ENCODE measurements at regions not wholly inside any gene's neighbourhood (a gene's known extent, or its start where the extent isn't known, plus 50 kb on each side); places are given as distances from the start of the nearest gene placed in this dataset.

DNA sequence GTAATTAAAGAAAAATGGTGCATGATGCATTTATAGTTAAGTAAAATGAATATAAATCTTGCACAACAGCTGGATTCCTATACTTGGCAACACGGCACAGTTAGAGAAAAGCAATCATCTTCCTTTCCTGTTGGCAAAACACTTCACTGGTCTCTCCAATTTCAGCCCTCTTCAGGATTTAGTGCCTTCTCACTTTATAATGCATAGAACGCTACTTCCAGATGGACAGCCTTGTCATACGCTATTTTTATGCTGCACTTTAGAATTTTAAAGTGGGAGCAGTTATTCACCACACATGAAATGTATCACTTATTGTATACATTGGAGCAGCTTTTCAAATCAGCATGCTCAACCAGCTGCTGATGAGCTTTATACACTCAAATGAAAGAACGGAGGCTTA, 194.4 kb upstream of the GBE1 start:
- Histone ChIP-seq H3K4me3 (ENCODE audit: control insufficient read depth in 1 of 7, extremely low read depth in 1 of 7, insufficient read depth in 4 of 7, low read depth in 2 of 7, low read length in 6 of 7) (no peak overlapping the region), H3K36me3 (ENCODE audit: control insufficient read depth in 4 of 4, insufficient read depth in 4 of 4, low read length in 3 of 4) (no peaks in the 10 kb centered on the region), H3K27ac (ENCODE audit: insufficient read depth in 1 of 2, low read depth in 1 of 2, low read length in 2 of 2, poor library complexity in 1 of 2, severe bottlenecking in 2 of 2) (no peak overlapping the region), H3K27me3 (replicated peaks in 2 of 5; ENCODE audit: control insufficient read depth in 4 of 5, insufficient read depth in 5 of 5, low read length in 4 of 5) (no peaks in the 10 kb centered on the region), H3K4me1 (ENCODE audit: control extremely low read depth in 1 of 4, control insufficient read depth in 4 of 4, insufficient read depth in 4 of 4, low read length in 3 of 4) (no peaks in the 10 kb centered on the region), H3K9me3 (ENCODE audit: control extremely low read depth in 1 of 5, control insufficient read depth in 4 of 5, insufficient read depth in 2 of 5, low read depth in 1 of 5, low read length in 4 of 5) (no peaks in the 10 kb centered on the region)
- no peak for DNase-seq
- 93% methylated on average over 3 of the region's 4 CpGs for WGBS (ENCODE audit: insufficient coverage)
- POLR2A ChIA-PET: no interaction called here
- CTCF ChIA-PET: no interaction called here

DNA sequence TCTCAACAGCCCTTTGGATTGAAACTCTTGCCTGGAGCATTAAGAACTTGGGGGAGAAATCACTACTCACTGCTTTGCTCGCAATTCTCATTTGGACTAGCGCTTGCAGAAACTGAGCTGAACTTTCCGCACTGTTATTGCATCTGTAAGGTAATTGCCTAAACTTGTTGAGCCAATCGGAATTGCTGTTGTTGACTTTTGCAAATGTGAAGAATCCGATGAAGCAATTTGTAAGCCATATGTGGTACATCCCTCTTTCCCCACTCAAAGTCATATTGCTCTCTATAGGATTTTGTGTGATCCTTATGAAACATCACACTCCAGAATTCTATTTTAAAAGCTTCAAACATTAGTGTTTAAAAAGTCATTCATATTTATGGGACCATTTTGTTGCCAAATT, 191.7 kb upstream of the GBE1 start:
- Histone ChIP-seq H3K36me3 (ENCODE audit: control insufficient read depth in 4 of 4, insufficient read depth in 4 of 4, low read length in 3 of 4) (no peaks in the 10 kb centered on the region), H3K27me3 (replicated peaks in 2 of 5; ENCODE audit: control insufficient read depth in 4 of 5, insufficient read depth in 5 of 5, low read length in 4 of 5) (no peaks in the 10 kb centered on the region), H3K4me3 (ENCODE audit: control insufficient read depth in 1 of 7, extremely low read depth in 1 of 7, insufficient read depth in 4 of 7, low read depth in 2 of 7, low read length in 6 of 7) (no peak overlapping the region), H3K4me1 (ENCODE audit: control extremely low read depth in 1 of 4, control insufficient read depth in 4 of 4, insufficient read depth in 4 of 4, low read length in 3 of 4) (no peaks in the 10 kb centered on the region), H3K27ac (ENCODE audit: insufficient read depth in 1 of 2, low read depth in 1 of 2, low read length in 2 of 2, poor library complexity in 1 of 2, severe bottlenecking in 2 of 2) (no peak overlapping the region), H3K9me3 (ENCODE audit: control extremely low read depth in 1 of 5, control insufficient read depth in 4 of 5, insufficient read depth in 2 of 5, low read depth in 1 of 5, low read length in 4 of 5) (no peaks in the 10 kb centered on the region)
- ChIA-PET POLR2A (no interaction called here), CTCF (no interaction called here)
- no peak for DNase-seq
- WGBS (ENCODE audit: insufficient coverage): 100% methylated on average over 2 of the region's 5 CpGs

DNA sequence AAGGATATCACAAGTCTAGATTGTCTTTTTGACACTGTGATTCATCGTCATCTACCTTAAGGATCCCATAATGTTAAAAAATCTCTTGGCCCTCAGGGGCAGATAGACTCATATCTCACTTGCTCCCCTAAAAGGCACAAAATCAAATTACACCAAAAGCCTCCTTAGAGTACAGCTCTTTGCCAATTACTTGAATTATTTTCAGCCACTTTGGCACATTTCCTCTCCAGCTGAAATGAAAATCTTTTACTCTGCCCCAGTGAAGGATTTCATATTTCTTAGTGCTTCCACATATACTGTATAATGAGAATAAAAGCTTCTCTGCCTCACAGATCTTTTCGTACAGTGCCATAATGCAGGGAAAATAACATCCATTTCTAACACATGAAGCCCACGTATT, 190.7 kb upstream of the GBE1 start:
- no peak for DNase-seq
- H3K4me1 ChIP-seq (ENCODE audit: control extremely low read depth in 1 of 4, control insufficient read depth in 4 of 4, insufficient read depth in 4 of 4, low read length in 3 of 4): no peaks in the 10 kb centered on the region
- no peaks in the 10 kb centered on the region for H3K27me3 ChIP-seq (replicated peaks in 2 of 5; ENCODE audit: control insufficient read depth in 4 of 5, insufficient read depth in 5 of 5, low read length in 4 of 5)
- WGBS (ENCODE audit: insufficient coverage): 100% methylated on average over 3 of the region's 3 CpGs
- no peak overlapping the region for H3K4me3 ChIP-seq (ENCODE audit: control insufficient read depth in 1 of 7, extremely low read depth in 1 of 7, insufficient read depth in 4 of 7, low read depth in 2 of 7, low read length in 6 of 7)
- ChIA-PET CTCF (interaction anchor here (1.6 kb wide), 1 partner anchor 43 kb away, joined by 3 read pairs; no protein-coding TSS in a partner anchor), POLR2A (no interaction called here)
- no peaks in the 10 kb centered on the region for H3K9me3 ChIP-seq (ENCODE audit: control extremely low read depth in 1 of 5, control insufficient read depth in 4 of 5, insufficient read depth in 2 of 5, low read depth in 1 of 5, low read length in 4 of 5)
- no peaks in the 10 kb centered on the region for H3K36me3 ChIP-seq (ENCODE audit: control insufficient read depth in 4 of 4, insufficient read depth in 4 of 4, low read length in 3 of 4)
- no peak overlapping the region for H3K27ac ChIP-seq (ENCODE audit: insufficient read depth in 1 of 2, low read depth in 1 of 2, low read length in 2 of 2, poor library complexity in 1 of 2, severe bottlenecking in 2 of 2)

DNA sequence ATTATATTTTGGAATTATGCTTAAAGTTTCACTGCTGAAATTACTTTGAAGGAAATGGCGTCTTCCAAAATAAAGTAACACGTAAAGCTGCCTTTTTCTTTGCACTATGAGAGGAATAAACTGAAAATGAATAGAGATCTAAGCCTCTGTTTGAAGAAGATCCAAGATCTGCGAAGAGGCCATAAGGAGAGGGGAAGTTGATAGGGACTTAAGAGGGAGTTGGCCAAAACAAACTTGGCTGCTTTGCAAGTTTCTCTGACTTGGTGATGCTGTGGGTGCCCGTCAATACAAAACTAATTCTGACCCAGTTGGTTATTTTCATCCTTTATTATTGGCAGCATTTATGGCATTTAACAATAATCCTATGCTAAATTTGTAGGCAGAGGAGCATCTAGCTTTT, 190.2 kb upstream of the GBE1 start:
- POLR2A ChIA-PET: no interaction called here
- Histone ChIP-seq H3K27me3 (replicated peaks in 2 of 5; ENCODE audit: control insufficient read depth in 4 of 5, insufficient read depth in 5 of 5, low read length in 4 of 5) (no peaks in the 10 kb centered on the region), H3K4me3 (ENCODE audit: control insufficient read depth in 1 of 7, extremely low read depth in 1 of 7, insufficient read depth in 4 of 7, low read depth in 2 of 7, low read length in 6 of 7) (no peak overlapping the region), H3K4me1 (ENCODE audit: control extremely low read depth in 1 of 4, control insufficient read depth in 4 of 4, insufficient read depth in 4 of 4, low read length in 3 of 4) (no peaks in the 10 kb centered on the region), H3K36me3 (ENCODE audit: control insufficient read depth in 4 of 4, insufficient read depth in 4 of 4, low read length in 3 of 4) (no peaks in the 10 kb centered on the region), H3K9me3 (ENCODE audit: control extremely low read depth in 1 of 5, control insufficient read depth in 4 of 5, insufficient read depth in 2 of 5, low read depth in 1 of 5, low read length in 4 of 5) (no peaks in the 10 kb centered on the region), H3K27ac (ENCODE audit: insufficient read depth in 1 of 2, low read depth in 1 of 2, low read length in 2 of 2, poor library complexity in 1 of 2, severe bottlenecking in 2 of 2) (no peak overlapping the region)
- CTCF ChIA-PET: interaction anchor here (1.6 kb wide), 1 partner anchor 42 kb away, joined by 3 read pairs; no protein-coding TSS in a partner anchor
- 100% methylated on average over 2 of the region's 4 CpGs for WGBS (ENCODE audit: insufficient coverage)
- no peak for DNase-seq

DNA sequence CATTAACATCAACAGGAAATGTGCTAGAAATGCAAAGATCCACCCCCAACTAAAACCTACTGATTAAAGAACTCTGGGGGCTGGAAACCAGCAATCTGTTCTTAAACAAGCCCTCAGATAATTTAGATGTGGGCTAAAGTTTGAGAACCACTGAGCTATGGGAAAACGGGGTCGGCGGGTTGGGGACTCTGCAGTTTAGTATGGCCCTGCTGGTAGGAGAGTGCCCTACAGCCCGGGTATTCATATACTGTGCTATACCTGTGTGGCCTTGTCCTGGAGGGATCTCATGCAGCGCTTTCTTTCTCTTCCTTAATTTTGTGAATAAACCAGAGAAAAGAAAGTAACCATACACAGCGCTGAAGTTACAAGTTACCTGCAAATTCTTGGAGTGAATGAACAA, 189.7 kb upstream of the GBE1 start:
- CTCF ChIA-PET: interaction anchor here (1.6 kb wide), 1 partner anchor 42 kb away, joined by 3 read pairs; no protein-coding TSS in a partner anchor
- 83% methylated on average over 4 of the region's 6 CpGs for WGBS (ENCODE audit: insufficient coverage)
- no peak overlapping the region for H3K4me3 ChIP-seq (ENCODE audit: control insufficient read depth in 1 of 7, extremely low read depth in 1 of 7, insufficient read depth in 4 of 7, low read depth in 2 of 7, low read length in 6 of 7)

DNA sequence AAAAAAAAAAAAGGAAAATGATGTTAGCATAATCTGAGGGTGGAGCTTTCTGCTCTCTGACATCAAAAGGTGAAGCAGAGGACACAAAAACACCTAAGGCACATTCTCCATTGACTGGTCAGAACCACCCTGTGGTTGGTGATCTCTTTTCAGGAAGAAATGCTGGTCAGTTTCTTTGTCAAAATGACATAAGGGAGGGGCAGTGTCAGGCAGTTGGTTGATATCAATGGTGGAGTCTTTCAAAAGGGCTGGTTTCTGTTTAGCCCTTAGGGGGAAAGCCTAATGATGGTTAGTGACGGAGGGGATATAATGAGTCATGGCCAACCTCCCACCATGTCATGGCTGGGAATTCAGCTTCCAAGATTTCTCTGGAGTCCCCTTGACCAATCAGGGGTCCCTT, 185.9 kb upstream of the GBE1 start:
- Histone ChIP-seq H3K4me1 (ENCODE audit: control extremely low read depth in 1 of 4, control insufficient read depth in 4 of 4, insufficient read depth in 4 of 4, low read length in 3 of 4) (no peaks in the 10 kb centered on the region), H3K9me3 (ENCODE audit: control extremely low read depth in 1 of 5, control insufficient read depth in 4 of 5, insufficient read depth in 2 of 5, low read depth in 1 of 5, low read length in 4 of 5) (peaks cover 0 to 13% (median 0%) of the 10 kb centered on the region in 5 experiments), H3K36me3 (ENCODE audit: control insufficient read depth in 4 of 4, insufficient read depth in 4 of 4, low read length in 3 of 4) (no peaks in the 10 kb centered on the region), H3K27me3 (replicated peaks in 2 of 5; ENCODE audit: control insufficient read depth in 4 of 5, insufficient read depth in 5 of 5, low read length in 4 of 5) (no peaks in the 10 kb centered on the region), H3K27ac (ENCODE audit: insufficient read depth in 1 of 2, low read depth in 1 of 2, low read length in 2 of 2, poor library complexity in 1 of 2, severe bottlenecking in 2 of 2) (no peak overlapping the region), H3K4me3 (ENCODE audit: control insufficient read depth in 1 of 7, extremely low read depth in 1 of 7, insufficient read depth in 4 of 7, low read depth in 2 of 7, low read length in 6 of 7) (no peak overlapping the region)
- no peak for DNase-seq
- WGBS (ENCODE audit: insufficient coverage): no CpG with 5 or more reads among the region's 1 CpG
- ChIA-PET POLR2A (no interaction called here), CTCF (no interaction called here)

More for the DNA sequence above, 189.7 kb upstream of the GBE1 start:
- H3K9me3 ChIP-seq (ENCODE audit: control extremely low read depth in 1 of 5, control insufficient read depth in 4 of 5, insufficient read depth in 2 of 5, low read depth in 1 of 5, low read length in 4 of 5): no peaks in the 10 kb centered on the region
- no peaks in the 10 kb centered on the region for H3K4me1 ChIP-seq (ENCODE audit: control extremely low read depth in 1 of 4, control insufficient read depth in 4 of 4, insufficient read depth in 4 of 4, low read length in 3 of 4)
- H3K36me3 ChIP-seq (ENCODE audit: control insufficient read depth in 4 of 4, insufficient read depth in 4 of 4, low read length in 3 of 4): no peaks in the 10 kb centered on the region
- POLR2A ChIA-PET: no interaction called here
- H3K27ac ChIP-seq (ENCODE audit: insufficient read depth in 1 of 2, low read depth in 1 of 2, low read length in 2 of 2, poor library complexity in 1 of 2, severe bottlenecking in 2 of 2): no peak overlapping the region
- DNase-seq: no peak
- no peaks in the 10 kb centered on the region for H3K27me3 ChIP-seq (replicated peaks in 2 of 5; ENCODE audit: control insufficient read depth in 4 of 5, insufficient read depth in 5 of 5, low read length in 4 of 5)

DNA sequence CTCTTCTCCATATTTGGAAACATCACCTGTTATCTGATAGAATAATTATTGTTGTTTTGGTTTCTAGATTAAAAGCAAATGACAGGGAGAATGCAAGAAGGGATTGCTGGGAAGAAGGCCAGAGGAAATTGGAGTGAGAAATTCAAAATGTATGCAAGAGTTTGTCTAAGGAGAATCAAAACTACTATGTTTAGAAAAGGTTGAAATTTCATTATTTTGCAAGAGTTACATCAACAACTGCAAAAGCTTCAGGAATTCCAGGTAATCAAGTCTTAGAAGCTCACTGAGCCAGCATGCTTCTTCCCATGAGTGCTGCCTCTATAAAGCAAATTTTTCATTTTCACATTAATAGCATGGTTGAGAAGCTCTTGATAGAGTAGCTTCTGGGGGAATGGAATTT, 177.2 kb upstream of the GBE1 start:
- H3K9me3 ChIP-seq (ENCODE audit: control extremely low read depth in 1 of 5, control insufficient read depth in 4 of 5, insufficient read depth in 2 of 5, low read depth in 1 of 5, low read length in 4 of 5): peaks cover 0 to 8% (median 0%) of the 10 kb centered on the region in 5 experiments
- no peak overlapping the region for H3K4me3 ChIP-seq (ENCODE audit: control insufficient read depth in 1 of 7, extremely low read depth in 1 of 7, insufficient read depth in 4 of 7, low read depth in 2 of 7, low read length in 6 of 7)
- no peak overlapping the region for H3K27ac ChIP-seq (ENCODE audit: insufficient read depth in 1 of 2, low read depth in 1 of 2, low read length in 2 of 2, poor library complexity in 1 of 2, severe bottlenecking in 2 of 2)
- no peak for DNase-seq
- H3K27me3 ChIP-seq (replicated peaks in 2 of 5; ENCODE audit: control insufficient read depth in 4 of 5, insufficient read depth in 5 of 5, low read length in 4 of 5): no peaks in the 10 kb centered on the region
- ChIA-PET CTCF (interaction anchor here (1.1 kb wide), 1 partner anchor 28 kb away, joined by 3 read pairs; no protein-coding TSS in a partner anchor), POLR2A (interaction anchor here (0.7 kb wide), 1 partner anchor 1585 kb away, joined by 4 read pairs; no protein-coding TSS in a partner anchor)
- H3K4me1 ChIP-seq (ENCODE audit: control extremely low read depth in 1 of 4, control insufficient read depth in 4 of 4, insufficient read depth in 4 of 4, low read length in 3 of 4): peaks cover 0 to 9% (median 2%) of the 10 kb centered on the region in 4 experiments
- no peaks in the 10 kb centered on the region for H3K36me3 ChIP-seq (ENCODE audit: control insufficient read depth in 4 of 4, insufficient read depth in 4 of 4, low read length in 3 of 4)

All from common myeloid progenitor, CD34-positive (primary cell).